CD1c-positive myeloid dendritic cell (primary cell): ENCODE measurements at regions not wholly inside any gene's neighbourhood (a gene's known extent, or its start where the extent isn't known, plus 50 kb on each side); places are given as distances from the start of the nearest gene placed in this dataset.

ENCODE experiments used
- DNase-seq: peaks from one replicate; pipeline ENCODE4 v3.0.0-alpha.2; 2016; ENCODE audit errors: extremely low spot score

DNA sequence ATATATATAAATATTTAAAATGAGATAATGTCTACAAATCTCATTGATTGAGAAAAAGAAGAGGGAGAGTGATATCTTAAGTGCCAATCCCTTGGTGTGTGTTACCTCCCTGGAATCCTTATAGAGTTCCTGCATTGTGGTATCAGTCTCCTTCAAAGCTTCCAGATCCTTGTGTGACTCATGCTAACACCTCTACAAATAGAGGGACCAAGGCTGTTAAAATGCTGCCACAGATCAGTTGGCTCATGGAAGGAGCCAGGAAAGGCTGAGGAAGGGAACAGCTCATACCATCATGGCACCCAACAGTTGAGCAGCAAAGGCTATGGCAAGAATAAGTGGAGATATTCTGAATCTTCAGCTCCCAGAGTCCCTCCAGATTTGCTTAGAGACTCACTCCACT lies 163.6 kb upstream of the ISX start:
- DNase-seq: no peak

DNA sequence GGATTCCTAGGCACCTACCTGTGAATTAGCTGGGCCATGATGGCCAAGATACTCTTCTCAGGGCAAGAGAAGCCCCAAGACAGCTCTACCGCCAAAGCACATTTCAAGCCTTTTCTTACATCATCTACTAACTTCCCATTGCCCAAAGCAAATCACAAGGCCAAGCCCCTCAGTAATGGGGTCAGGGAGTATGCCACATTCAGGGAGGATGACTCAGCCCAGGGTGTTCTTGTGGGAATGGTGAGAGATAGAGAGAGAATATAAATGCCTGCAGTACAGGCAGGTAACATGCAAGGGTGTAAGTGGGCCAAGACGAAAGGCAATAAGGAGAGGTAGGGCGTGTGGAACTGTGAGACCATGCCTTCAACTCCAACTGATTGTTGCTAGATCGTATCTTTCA lies 162.5 kb upstream of the ISX start:
- DNase-seq: no peak

DNA sequence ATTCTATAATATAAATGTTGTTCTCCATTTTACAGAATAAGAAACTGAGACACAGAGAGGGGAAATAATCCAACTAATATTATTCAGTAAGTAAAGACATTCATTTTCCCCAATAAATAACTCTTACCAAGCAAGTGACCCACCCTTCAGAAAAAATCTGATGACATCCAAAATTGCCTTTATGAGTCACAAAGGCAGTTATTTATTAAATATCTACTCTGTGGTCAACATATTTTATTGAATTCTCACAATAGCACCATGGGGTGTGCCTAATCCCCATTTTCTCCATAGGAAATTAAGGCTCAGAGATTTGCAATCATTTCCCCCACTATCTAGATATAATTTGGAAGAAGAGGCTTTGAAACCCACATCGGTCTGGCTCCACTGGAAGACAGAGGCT lies 161.5 kb upstream of the ISX start:
- DNase-seq: no peak

DNA sequence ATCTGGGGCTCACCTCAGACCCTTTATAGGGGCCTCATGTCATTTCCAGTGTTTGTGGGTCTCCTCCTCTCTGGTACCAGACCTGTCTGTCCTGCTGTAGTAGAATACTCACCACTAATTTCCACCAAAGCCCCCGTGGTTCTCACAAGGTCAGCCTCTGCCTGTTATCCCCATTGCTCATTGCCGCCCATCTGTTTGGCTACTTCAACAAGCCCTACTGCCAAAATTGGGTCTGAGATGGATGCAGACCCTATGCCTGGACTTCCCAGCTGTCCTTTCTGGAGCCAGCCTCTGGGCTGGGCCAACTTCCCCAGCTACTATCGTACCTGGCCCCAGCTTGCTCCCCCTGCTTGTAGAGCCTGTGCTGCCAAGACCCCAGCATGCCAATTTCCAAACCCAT lies 152.1 kb upstream of the ISX start:
- no peak for DNase-seq

DNA sequence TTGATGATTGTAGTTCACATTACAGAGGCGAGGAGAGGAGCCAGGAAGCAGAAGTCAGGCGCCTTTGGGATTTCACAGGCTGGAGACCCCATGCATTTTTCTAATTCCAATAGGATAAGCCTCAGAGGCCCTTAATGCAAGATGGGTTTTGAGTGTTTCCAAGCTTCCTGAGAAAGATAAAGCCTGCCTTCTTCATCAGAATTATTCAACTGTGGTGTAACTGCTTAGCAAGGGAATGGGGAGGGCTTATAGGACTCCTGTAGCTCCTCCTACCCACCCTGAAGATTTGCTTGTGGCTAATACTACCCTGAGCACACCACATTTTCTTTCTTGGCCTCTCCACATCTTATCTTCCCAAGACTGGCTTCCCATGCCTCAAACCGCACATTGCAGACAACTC lies 151.1 kb upstream of the ISX start:
- no peak for DNase-seq

DNA sequence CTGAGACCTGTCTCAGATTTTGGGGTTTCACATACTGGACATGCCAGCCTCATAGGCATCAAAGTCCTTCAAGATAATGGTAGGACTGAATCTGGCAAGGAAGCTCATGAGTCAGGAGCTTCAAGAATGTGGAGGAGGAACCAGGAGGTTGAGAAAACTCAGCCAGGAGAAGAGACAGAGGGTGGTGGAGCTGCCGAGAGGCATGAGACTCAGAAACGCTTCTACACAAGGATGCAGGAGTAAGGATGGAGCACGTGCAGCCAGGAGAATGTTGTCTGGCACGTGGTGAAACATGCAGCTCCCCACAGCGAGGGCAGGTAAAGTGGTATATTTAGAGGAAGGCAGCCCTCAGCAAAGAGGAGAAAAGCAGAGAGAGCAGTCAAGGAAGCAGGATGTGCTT lies 148.7 kb upstream of the ISX start:
- no peak for DNase-seq

DNA sequence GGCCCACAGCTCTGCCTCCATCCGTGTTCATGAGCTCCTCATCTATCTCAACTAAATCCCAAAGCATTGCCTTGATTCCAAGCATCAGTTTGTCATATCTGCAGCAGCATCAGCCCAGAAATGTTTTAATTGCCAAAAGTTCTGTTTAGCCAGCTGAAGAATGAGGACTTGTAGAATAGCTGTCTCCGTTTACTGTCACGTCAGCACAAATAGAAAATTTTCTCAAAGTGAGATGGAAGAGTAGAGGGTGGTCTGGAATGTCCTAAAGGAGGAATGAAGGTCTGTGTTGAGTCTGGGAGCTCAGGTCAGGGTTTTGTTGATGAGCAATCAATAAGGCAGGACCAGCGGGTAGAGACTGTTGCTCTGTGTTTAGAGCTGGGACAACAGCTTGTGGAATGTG lies 134.9 kb upstream of the ISX start:
- DNase-seq: no peak

DNA sequence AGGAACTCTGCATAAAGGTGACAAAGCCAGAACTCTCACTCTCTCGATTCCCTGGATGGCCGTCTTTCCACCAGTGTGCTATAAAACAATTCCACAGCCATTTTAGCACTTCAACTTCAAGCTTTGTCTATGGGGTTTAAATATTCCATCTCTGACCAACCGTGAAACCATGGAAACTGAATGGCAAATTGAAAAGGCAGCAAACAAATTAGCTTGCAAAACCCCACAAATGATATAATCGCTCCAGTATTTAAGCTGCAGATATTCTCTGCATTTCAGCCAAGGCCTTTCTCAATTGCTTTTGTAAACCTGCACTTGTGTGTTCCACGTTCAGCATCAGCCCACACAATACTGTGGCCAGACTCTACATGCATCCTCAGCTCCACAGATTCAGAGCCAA lies 131.7 kb upstream of the ISX start:
- DNase-seq: no peak

DNA sequence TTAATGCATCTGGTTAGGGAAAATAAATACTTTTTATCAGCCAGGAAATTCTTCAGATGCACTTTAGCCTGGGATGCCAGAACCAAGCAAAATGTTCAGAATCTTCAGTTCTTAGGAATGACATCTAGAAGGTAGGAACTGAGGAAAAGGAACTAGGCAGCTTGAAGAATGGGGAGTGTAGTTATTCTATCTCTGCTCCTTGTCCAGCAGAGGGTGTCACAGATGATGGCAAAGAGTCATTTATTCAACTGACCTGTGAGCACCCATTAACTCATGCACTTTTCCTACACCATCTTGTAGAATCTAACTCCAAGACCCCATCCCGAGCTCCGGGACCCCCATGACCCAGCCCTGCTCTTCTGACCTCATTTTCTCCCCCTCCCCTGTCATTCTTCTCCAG lies 122.1 kb upstream of the ISX start:
- no peak for DNase-seq

DNA sequence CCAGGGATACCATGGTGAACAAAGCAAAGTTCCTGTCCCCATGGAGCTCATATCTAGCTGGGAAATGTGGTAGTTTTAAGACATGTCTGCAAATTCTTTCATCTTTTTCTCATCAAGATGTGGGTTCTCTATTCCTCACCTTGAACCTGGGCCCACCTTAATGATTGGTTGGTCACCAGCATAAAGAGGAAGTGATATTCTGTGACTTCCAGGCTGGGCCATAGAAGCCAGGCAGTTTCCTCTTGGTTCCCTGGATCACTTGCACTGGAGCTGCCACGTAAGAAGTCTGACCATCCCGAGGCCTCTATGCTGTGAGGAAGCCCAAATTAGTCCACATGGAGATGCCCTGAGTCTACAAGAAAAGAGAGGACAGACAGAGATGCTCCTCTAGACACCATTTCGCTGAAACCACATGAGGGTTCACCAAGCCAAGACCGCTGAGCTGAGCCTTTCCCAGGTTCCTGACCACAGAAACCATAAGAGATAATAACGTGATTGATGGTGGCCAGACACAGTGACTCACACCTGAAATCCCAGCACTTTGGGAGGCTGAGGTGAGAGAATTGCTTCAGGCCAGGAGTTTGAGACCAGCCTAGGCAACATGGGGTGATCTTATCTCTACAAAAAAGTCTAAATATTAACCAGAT lies 119.5 kb upstream of the ISX start:
- DNase-seq: no peak

DNA sequence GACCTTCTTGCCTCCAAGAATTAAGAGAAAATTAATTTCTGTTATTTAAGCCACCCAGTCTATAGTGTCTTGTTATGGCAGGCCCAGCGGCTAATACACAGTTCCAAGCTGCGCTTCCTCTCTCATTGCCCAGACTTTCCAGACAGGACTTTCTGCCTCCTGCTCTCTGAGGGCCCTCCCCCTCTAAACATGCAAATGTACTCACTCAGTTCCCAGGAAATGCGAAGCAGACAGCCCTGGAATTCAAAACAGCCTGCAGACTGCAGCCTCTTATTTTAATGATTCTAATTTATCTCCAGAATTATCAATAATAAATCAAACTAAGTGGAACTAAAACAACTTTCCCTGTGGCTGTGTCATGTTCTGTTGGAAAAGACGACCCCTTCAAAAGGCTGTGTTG lies 115.5 kb upstream of the ISX start:
- no peak for DNase-seq

DNA sequence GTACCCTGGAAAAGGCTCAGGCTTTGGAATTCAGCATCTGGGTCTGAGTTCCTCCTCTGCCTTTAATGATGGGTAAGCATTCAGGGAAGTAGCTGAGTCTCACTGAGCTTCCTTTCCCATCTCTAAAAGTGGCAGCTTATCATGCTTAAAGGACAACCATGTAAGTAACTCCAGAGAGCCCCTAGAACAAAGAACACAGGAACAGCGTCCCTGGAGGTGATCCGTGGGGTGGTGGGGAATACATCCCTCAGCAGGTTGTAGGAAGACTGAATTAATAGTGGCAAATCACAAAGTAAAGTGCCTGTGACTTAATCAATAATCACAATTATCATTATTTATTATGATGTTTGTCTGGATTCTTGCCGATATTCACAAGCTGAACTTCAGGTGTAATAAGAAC lies 114.7 kb upstream of the ISX start:
- DNase-seq: no peak

DNA sequence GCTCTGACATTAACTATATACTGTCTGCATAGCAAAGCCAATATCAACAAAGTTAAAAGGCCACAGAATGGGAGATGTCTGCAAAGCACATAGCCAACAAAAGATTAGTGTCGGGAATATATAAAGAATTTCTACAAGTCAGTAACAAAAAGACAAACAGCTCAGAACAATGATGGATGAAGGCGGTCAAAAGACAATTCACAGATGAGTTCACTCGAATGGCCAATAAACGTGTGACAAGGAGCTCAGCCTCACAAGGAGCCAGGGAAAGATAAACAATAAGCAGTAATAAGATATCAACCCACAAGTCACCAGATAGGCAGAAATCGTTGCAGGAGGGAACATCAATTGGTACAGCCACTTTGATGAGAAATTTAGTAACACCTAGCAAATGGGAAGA lies 106.0 kb upstream of the ISX start:
- no peak for DNase-seq

DNA sequence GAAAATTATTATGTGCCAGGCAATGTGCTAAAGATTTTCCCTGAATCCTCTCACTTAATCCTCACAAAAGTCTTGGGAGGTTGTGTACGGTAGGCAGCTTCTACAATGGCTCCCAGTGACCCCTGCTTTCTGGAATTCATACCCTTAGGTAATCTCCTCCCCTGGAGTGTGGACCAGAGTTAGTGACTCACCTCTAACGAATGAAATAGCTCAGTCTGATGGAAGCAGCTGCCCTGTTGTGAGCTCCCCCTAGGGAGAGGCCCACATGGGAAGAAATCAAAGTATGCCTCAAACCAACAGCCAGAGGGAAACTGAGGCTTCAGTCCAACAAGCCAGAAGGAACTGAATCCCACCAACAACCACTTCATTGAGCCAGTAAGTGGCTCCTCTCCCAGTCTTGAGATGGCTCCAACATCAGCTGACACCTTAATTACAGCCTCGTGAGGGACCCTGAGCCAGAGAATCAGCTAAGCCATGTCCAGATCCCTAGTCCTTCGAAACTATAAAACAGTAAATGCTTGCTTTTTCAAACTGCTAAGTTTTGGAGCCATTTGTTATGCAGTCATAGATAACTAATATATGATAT lies 98.9 kb upstream of the ISX start:
- DNase-seq: no peak

DNA sequence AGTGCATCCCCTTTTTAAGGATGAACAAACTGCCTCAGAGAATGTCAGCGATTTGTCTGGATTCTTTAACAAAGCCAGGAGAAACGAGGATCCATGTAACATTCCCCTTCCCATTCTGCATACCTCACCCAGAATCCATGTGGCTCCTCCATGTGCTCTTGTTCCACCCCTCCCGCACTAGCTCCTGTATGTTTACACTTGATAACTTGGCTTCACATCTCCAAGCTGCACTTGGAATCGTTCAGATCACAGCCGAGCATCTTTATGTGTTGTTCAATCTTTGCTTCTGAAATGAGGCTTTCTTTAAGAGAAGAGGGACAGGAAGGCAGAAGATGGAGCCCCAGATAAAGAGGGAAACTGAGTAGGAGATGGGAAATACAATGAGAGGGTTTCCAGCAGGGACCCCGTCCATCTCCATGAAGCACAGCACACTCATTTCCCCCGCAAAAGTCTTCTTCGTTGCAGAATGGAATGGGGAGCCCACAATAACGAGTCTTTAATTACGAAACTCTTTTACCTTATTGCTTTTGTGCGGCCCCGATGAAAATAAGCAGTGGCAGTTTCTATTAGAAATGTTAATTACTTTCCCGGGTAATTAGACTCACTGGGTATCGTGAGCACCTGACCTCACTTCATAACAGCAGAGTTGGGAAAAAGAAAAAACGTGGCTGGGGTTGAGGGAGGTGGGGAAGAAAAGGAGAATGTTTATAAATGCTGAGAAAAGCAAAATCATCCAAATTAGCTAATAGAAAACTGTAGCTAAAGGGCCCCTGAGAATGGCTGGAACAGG lies 96.8 kb upstream of the ISX start:
- DNase-seq: no peak

DNA sequence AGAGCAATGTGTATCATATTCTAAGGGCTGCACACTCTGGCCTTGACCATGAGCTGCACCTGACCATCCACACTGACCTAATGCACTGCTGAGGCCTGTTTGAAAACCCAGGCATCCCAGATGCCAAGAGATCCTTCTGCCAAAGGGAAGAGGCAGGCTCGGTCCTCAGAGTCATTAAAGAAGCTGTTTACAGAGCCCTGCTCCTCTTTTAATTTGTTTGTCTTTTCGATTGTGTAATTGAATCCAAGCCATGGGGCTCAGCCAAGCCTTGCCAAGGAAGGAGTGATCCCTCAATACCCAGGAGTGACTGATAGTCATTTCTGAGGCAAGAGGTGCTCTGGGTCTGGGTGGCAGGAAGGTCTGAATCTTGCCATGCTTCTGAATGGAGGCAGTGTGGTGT lies 94.5 kb upstream of the ISX start:
- no peak for DNase-seq

DNA sequence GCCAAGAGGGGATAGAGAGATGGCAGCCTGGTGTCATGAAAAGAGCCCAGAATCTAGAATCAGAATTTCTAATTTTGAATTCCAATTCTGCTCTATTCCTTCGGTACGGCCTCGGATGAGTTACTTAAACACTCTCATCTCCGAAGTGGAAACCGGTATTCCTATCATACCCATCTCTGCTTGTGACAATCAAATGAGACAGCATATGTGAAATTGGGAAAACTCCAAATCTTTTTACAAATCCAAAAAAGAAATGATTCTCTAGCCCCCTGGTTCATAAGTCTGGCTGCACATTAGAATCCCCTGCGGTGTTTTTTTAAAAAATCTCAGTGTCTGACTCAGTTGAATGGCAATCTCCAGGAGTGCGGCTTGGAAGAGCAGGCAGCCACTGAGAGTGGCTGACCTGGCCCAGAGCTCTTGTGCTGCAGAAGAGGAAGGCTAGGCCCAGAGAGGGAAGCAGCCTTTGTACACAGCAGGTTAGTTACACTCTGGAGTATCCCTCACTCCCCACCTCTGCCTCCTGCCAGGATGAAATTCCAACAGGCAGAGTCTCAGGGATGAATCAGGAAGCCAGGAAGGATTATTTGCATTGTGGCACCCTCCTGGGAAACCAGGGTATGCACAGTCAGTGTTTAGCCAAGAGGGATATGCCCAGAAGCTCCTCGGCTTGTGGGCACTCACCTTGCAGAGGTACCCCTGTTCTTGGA lies 93.6 kb upstream of the ISX start:
- no peak for DNase-seq

DNA sequence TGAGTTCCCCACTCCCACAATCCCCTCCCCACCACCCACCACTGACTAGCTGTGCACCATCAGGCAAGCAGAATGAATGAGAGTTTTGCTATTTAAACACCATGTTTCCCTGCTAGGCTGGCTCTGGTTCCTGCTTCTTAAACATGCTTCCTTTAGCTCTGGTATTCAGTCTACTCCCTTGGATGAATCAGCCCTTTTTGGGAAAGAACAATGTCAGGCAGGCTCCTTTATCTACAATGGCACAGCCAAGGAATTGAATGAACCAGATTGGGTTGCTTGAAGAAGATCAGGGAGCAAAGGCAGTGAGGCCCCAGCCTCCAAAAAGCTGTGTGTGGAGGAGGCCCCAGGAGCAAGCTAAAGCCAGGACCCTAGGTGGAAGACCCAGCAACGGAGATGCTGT lies 92.9 kb upstream of the ISX start:
- DNase-seq: no peak

DNA sequence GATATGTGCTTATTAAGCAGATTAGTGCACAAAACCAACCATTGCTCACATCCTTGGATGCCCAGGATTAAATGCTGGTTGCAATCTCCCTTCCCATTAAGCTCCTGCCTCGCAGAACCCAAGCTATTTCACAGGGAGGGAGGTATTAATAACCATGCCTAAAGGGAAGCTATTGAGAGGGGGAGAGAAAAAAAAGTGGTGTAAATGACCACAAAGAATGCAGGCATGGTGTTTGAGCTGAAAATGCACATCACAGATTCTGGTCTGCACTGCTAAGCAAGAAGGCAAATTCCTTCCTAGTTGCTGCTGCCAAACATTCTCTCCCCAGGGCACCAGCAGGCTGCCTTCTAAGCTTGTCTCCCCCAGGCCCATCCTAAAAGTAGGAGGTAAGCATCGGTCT lies 92.0 kb upstream of the ISX start:
- no peak for DNase-seq

DNA sequence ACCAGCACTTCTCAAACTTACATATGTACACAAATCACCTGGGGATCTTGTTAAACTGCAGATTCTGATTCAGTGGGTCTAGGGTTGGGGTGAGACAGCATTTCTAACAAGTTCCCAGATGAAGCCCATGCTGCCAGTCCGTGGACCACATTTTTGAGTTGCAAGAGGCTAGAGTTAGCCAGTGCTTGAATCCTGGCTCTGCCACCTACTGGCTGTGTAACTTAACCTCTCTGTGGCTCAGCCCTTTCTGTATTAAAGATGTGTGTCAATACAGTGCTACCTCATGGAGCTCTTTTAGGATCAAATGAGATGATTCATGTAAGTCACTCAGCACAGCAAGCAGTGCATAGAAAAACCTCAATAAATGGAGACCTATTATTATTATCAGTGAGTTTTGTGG lies 90.2 kb upstream of the ISX start:
- DNase-seq: no peak

DNA sequence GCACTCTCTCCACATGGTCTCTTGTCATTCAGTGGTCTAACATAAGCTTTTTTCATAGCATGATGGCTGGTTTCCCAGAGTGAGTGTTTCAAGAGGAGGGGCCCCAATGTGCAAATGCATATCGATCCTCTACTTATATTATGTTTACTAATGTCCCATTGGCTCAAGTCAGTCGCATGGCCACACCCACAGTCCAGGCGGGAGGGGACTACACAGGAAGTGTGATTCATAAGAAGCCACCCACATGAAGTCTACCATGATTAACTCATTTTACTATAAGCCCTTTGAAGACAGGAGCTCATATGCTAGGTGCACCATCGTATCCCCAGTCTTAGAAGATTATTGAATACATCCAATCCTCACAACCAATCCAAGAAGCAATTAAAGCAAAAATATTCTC lies 89.5 kb upstream of the ISX start:
- no peak for DNase-seq

DNA sequence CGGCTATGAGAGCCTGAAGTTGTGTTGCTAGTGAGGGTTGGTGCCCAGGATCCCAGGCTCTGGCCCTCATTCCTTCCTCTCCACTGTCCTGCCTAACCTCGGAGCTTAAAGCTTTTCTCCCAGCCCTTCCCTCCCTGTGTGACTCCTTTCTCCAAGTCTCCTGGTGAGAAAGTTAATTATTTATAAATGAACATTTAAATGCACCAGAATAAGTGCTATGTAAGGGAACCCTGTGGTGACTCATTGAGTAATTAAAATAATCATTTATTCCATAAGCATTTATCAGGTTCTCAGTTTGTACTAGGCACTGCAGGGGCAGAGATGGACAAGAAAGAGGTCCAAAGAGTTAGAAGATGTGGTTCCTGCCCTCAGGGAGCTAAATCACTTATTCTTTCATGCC lies 89.1 kb upstream of the ISX start:
- DNase-seq: no peak

DNA sequence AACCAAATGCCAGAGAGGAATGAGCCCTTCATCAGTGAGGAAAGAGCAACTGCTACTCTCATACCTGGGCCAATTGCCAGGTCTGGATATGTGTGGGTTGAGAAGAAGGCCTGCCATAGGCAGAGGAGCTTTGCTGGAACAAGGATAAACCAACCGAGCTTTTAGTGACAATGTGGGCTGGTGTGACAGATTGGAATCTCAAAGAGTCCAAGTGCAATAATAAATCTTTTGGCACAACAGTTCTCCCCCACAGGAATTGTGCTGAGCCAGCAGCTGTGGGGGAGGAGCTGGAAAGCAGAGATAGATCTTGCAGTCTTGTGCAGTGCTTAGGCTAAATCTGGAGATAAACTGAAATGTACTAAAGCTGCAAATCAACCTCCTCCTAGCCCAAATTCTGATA lies 79.4 kb upstream of the ISX start:
- no peak for DNase-seq
